ENCODE measurements at regions not wholly inside any gene's neighbourhood (a gene's known extent, or its start where the extent isn't known, plus 50 kb on each side); places are given as distances from the start of the nearest gene placed in this dataset.
A peak's percentile ranks its signal among the peaks of the same experiment; 100 is the strongest.

DNA sequence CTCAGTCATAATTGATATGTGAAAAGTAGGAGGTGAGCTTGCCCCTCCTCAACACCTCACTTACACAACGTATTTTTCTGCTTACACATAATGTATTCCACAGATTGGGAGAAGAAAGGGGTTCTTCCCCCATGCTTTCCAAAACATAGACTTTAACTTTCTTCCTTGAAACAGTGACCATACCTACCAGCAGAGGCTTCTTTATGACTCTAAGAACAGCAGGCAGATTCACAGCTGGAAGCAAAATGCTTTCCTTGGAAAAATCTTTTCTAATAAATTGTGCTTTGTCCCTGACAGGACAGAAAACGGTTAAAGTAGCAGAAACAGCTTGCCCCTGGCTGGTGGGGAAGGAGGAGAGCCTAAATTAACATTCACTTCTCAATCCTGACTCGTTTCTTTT lies 629.1 kb upstream of the IMPG1 start:
- peak; percentile 14 for TF ChIP-seq CTCF (IDR thresholded peaks at IDR 0.05; ENCODE audit: low read length, missing control alignments)
- H3K4me3 ChIP-seq (replicated peaks; ENCODE audit: low read depth, low read length) = no peak overlapping the region
- peak; percentile 4 for DNase-seq (ENCODE audit: low read depth)

DNA sequence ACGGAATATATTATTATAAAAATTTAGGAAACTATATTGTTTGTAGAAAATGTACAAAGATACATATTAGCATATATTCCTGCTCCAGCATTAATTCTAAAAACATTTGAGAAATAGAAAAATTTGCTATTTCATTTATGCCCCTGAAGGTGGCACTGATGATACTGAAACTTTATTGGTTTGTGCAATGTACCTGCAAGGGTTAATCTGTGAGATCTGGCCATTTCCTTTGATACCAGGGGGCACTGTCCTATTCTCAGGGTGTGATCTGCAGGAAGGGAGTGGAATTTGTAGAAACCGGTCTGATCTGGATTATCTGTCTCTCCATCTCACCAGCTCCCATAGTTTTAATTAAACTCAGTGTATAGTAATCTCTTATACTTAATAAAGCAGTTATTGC lies 625.1 kb upstream of the IMPG1 start:
- TF ChIP-seq CTCF (IDR thresholded peaks at IDR 0.05; ENCODE audit: low read length, missing control alignments) = peak; percentile 25
- H3K4me3 ChIP-seq (replicated peaks; ENCODE audit: low read depth, low read length) = no peak overlapping the region
- peak; percentile 39 for DNase-seq (ENCODE audit: low read depth)

DNA sequence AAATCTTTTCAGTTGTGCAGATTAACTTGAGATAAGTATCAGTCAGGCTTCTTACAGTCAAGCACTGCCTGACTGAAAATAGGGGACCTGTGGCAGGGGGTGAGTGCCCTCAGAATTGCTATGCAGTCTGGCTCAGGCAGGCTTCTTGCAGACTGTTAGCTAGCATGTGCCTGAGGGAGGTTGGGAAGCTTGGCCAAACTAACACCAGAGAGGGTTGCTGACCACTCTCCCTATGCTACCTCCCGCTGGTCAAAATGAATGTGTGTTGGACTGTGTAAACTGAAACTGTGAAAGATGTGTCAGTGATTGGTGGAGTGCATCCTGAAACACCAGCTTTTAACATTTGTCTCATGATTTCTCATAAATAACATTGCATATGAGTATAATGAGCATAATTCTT lies 622.3 kb upstream of the IMPG1 start:
- H3K4me3 ChIP-seq (replicated peaks; ENCODE audit: low read depth, low read length) = no peak overlapping the region
- no peak for DNase-seq (ENCODE audit: low read depth)
- TF ChIP-seq CTCF (IDR thresholded peaks at IDR 0.05; ENCODE audit: low read length, missing control alignments) = no peak

- peak; percentile 18 for DNase-seq (ENCODE audit: low read depth)
- peak; percentile 2 for TF ChIP-seq CTCF (IDR thresholded peaks at IDR 0.05; ENCODE audit: low read length, missing control alignments)
- H3K4me3 ChIP-seq (replicated peaks; ENCODE audit: low read depth, low read length) = no peak overlapping the region
Measured at GRCh38 chr6:76684875-76685274, 612.4 kb upstream of the IMPG1 start.

DNA sequence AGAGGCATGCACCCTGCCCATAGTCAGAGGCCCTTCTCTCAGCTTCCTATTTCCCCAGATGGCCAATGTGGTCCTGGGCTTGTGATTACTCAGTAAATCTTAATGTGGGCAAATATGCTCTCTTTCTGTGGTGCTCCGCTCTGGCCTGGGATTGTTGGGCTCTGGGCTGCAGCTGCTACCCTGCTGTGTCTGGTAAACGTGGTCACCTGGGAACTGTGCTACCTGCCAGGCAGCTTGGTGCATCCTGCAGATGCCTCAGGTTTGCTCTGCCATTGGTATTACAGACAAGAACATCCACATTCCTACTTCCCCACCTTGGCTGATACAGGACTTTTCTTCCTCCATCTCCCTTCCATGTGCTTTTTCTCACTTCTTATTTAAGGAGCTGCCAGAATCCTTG lies 611.5 kb upstream of the IMPG1 start:
- no peak overlapping the region for H3K4me3 ChIP-seq (replicated peaks; ENCODE audit: low read depth, low read length)
- DNase-seq (ENCODE audit: low read depth) = no peak
- no peak for TF ChIP-seq CTCF (IDR thresholded peaks at IDR 0.05; ENCODE audit: low read length, missing control alignments)

- peak; percentile 47 for DNase-seq (ENCODE audit: low read depth)
- TF ChIP-seq CTCF (IDR thresholded peaks at IDR 0.05; ENCODE audit: low read length, missing control alignments) = peak; percentile 51
- no peak overlapping the region for H3K4me3 ChIP-seq (replicated peaks; ENCODE audit: low read depth, low read length)
Measured at GRCh38 chr6:76682842-76683241, 610.4 kb upstream of the IMPG1 start.

- no peak overlapping the region for H3K4me3 ChIP-seq (replicated peaks; ENCODE audit: low read depth, low read length)
- no peak for TF ChIP-seq CTCF (IDR thresholded peaks at IDR 0.05; ENCODE audit: low read length, missing control alignments)
- peak; percentile 70 for DNase-seq (ENCODE audit: low read depth)
Measured at GRCh38 chr6:76681781-76682180, 609.3 kb upstream of the IMPG1 start.

Data from fibroblast of pulmonary artery (primary cell).